Stomach (tissue), 8 donors: ENCODE measurements at regions not wholly inside any gene's neighbourhood (a gene's known extent, or its start where the extent isn't known, plus 50 kb on each side); places are given as distances from the start of the nearest gene placed in this dataset.
"Not testable (repeated sequence)": the region's sequence is repeated elsewhere in the genome, so short reads cannot be mapped to it uniquely, and the experiment has no call there.

Experiments
- DNase-seq, 2 donors: peaks; one replicate each; pipeline versions ENCODE4 v3.0.0 to v3.0.0-alpha.2; 2013 to 2019
- H3K27ac ChIP-seq, 5 donors: fragments of 200-600 bp in 4 of 5; sonication (generic) in 4 of 5; one replicate each; pipeline ENCODE4 v1.5.1; 2013 to 2019; ENCODE audit warnings: mild to moderate bottlenecking in 1 of 5, moderate library complexity in 1 of 5
- H3K27me3 ChIP-seq, 3 donors: fragments of 200-600 bp; sonication (generic); one replicate each; pipeline ENCODE4 v1.5.1; 2017 to 2019; ENCODE audit warnings: mixed run types in 1 of 3
- H3K36me3 ChIP-seq, 4 donors: fragments of 200-600 bp; sonication (generic); 1 replicate in 3 of 4; 2 replicates in 1 of 4; pipeline ENCODE4 v1.5.1; 2016 to 2019
- H3K4me1 ChIP-seq, 4 donors: fragments of 200-600 bp; sonication (generic); one replicate each; pipeline ENCODE4 v1.5.1; 2016 to 2019
- H3K4me3 ChIP-seq, 4 donors: fragments of 200-600 bp; sonication (generic) in 3 of 4; one replicate each; pipeline ENCODE4 v1.5.1; 2016 to 2019; ENCODE audit warnings: mild to moderate bottlenecking in 1 of 4
- H3K9me3 ChIP-seq, 4 donors: fragments of 200-600 bp; sonication (generic); one replicate each; pipeline ENCODE4 v1.5.1; 2016 to 2019
- CTCF ChIP-seq, 7 experiments: fragments of 450-650 bp in 4 of 7; fragments of 200-600 bp in 3 of 7; sonication (generic) in 3 of 7; IDR thresholded peaks; one replicate each; pipeline ENCODE4 v1.5.1; 2016 to 2019; ENCODE audit warnings: antibody characterized with exemption in 7 of 7, control low read depth in 2 of 7, mild to moderate bottlenecking in 1 of 7
- EP300 ChIP-seq: sonication (generic); formaldehyde crosslinking; IDR thresholded peaks from one replicate; pipeline ENCODE4 v1.6.1; 2017; ENCODE audit warnings: antibody characterized with exemption
- POLR2A ChIP-seq, 4 donors: fragments of 450-650 bp; IDR thresholded peaks; one replicate each; pipeline ENCODE4 v1.6.1; 2016; ENCODE audit warnings: antibody characterized with exemption in 4 of 4, control low read depth in 2 of 4, mild to moderate bottlenecking in 1 of 4, moderate library complexity in 1 of 4
- POLR2AphosphoS5 ChIP-seq, 3 donors: sonication (generic); formaldehyde crosslinking; IDR thresholded peaks; one replicate each; pipeline ENCODE4 v1.6.1; 2016; ENCODE audit warnings: antibody characterized with exemption in 3 of 3
- WGBS, 5 donors: extraction: QIAGEN DNeasy Blood & Tissue Kit in 3 of 5; methylation state at CpG; one replicate each; pipeline versions ENCODE4 v1.1.5 to v1.1.7; 2013 to 2018; 5-methylcytosine and 5-hydroxymethylcytosine counted together
- intact Hi-C: fragments of 100-400 bp; cut with DNase I; formaldehyde crosslinking; loops from one replicate; pipeline ENCODE4 v1.15.1; 2023; ENCODE audit warnings: low total_unique reads
- donor health status: healthy with polysubstance abuse.
- donor health status: Bipolar disorder and iron deficiency.
- donor health status: healthy.

GRCh38 chr1:38651669-38652068 lies 207.9 kb downstream of the RRAGC start:
- no peaks in the 10 kb centered on the region for H3K9me3 ChIP-seq
- H3K27me3 ChIP-seq, result peaks cover 0 to 17% (median 0%) of the 10 kb centered on the region in 3 donors
- DNase-seq, result no peak
- 73 to 90% (median 84%) methylated on average over 8 of the region's 8 CpGs for WGBS, 5 donors
- no peak overlapping the region for H3K4me3 ChIP-seq
- no peaks in the 10 kb centered on the region for H3K4me1 ChIP-seq
- no peaks in the 10 kb centered on the region for H3K36me3 ChIP-seq
- intact Hi-C loops, result no loop called here
- TF ChIP-seq POLR2AphosphoS5 (IDR thresholded peaks at IDR 0.05) (no peak), POLR2A (IDR thresholded peaks at IDR 0.05) (no peak), EP300 (no peak), CTCF (IDR thresholded peaks at IDR 0.05) (no peak)
- no peak overlapping the region for H3K27ac ChIP-seq

- DNase-seq, result no peak
- intact Hi-C loops, result no loop called here
- no peak for TF ChIP-seq POLR2AphosphoS5 (IDR thresholded peaks at IDR 0.05)
- no peak for TF ChIP-seq EP300
- no peak for TF ChIP-seq CTCF (IDR thresholded peaks at IDR 0.05)
- no peak for TF ChIP-seq POLR2A (IDR thresholded peaks at IDR 0.05)
- Histone ChIP-seq H3K27me3 (no peaks in the 10 kb centered on the region), H3K4me1 (no peaks in the 10 kb centered on the region), H3K4me3 (no peak overlapping the region), H3K9me3 (peaks cover 0 to under 1% (median 0%) of the 10 kb centered on the region in 4 donors), H3K27ac (no peak overlapping the region), H3K36me3 (no peaks in the 10 kb centered on the region)
- 84 to 92% (median 91%) methylated on average over 6 of the region's 6 CpGs for WGBS, 5 donors
Measured at GRCh38 chr1:38648417-38648816, 211.2 kb downstream of the RRAGC start.

GRCh38 chr1:38647341-38647740 lies 212.2 kb downstream of the RRAGC start:
- H3K27ac ChIP-seq, H3K9me3 ChIP-seq, intact Hi-C loops, H3K4me3 ChIP-seq, H3K27me3 ChIP-seq, DNase-seq, H3K4me1 ChIP-seq, H3K36me3 ChIP-seq: not testable (repeated sequence)
- WGBS, 5 donors, result 96 to 98% (median 97%) methylated on average over 19 to 34 of the region's 34 CpGs; no CpG with 5 or more reads in 1 of the 5 donors

- DNase-seq, result no peak
- H3K27ac ChIP-seq, result no peak overlapping the region
- WGBS, 5 donors, result 95 to 99% (median 96%) methylated on average over 8 of the region's 8 CpGs
- peaks cover 0 to 17% (median 10%) of the 10 kb centered on the region in 4 donors for H3K9me3 ChIP-seq
- intact Hi-C loops, result no loop called here
- no peaks in the 10 kb centered on the region for H3K27me3 ChIP-seq
- no peaks in the 10 kb centered on the region for H3K4me1 ChIP-seq
- TF ChIP-seq POLR2AphosphoS5 (IDR thresholded peaks at IDR 0.05) (no peak), EP300 (no peak), CTCF (IDR thresholded peaks at IDR 0.05) (no peak), POLR2A (IDR thresholded peaks at IDR 0.05) (no peak)
- peaks cover 0 to 6% (median 0%) of the 10 kb centered on the region in 4 donors for H3K36me3 ChIP-seq
- H3K4me3 ChIP-seq, result no peak overlapping the region
Measured at GRCh38 chr1:38644092-38644491, 215.5 kb downstream of the RRAGC start.

GRCh38 chr1:38641661-38642060 lies 217.9 kb downstream of the RRAGC start:
- intact Hi-C loops, result no loop called here
- no peak for DNase-seq
- Histone ChIP-seq H3K4me3 (no peak overlapping the region), H3K9me3 (peaks cover 0 to 17% (median 10%) of the 10 kb centered on the region in 4 donors), H3K36me3 (peaks cover 0 to 6% (median 0%) of the 10 kb centered on the region in 4 donors), H3K27ac (no peak overlapping the region), H3K4me1 (no peaks in the 10 kb centered on the region), H3K27me3 (no peaks in the 10 kb centered on the region)
- WGBS, 5 donors, result 91 to 93% (median 92%) methylated on average over 6 to 7 of the region's 7 CpGs
- TF ChIP-seq EP300 (no peak), POLR2AphosphoS5 (IDR thresholded peaks at IDR 0.05) (no peak), POLR2A (IDR thresholded peaks at IDR 0.05) (no peak), CTCF (IDR thresholded peaks at IDR 0.05) (no peak)
